Esophagus squamous epithelium (tissue), 4 donors: ENCODE measurements at regions not wholly inside any gene's neighbourhood (a gene's known extent, or its start where the extent isn't known, plus 50 kb on each side); places are given as distances from the start of the nearest gene placed in this dataset.

Source experiments
- POLR2A ChIP-seq, 4 donors: fragments of 450-650 bp; IDR thresholded peaks; one replicate each; pipeline ENCODE4 v1.6.1; 2017; ENCODE audit warnings: antibody characterized with exemption in 4 of 4, mild to moderate bottlenecking in 4 of 4, moderate library complexity in 3 of 4
- TF ChIP-seq, protein P1 (sequence below), 6 experiments: fragments of 450-650 bp in 4 of 6; fragments of 200-600 bp in 2 of 6; sonication (generic) in 2 of 6; IDR thresholded peaks; one replicate each; pipeline ENCODE4 v1.5.1; 2016 to 2019; ENCODE audit warnings: antibody characterized with exemption in 6 of 6, mild to moderate bottlenecking in 4 of 6, moderate library complexity in 4 of 6

DNA sequence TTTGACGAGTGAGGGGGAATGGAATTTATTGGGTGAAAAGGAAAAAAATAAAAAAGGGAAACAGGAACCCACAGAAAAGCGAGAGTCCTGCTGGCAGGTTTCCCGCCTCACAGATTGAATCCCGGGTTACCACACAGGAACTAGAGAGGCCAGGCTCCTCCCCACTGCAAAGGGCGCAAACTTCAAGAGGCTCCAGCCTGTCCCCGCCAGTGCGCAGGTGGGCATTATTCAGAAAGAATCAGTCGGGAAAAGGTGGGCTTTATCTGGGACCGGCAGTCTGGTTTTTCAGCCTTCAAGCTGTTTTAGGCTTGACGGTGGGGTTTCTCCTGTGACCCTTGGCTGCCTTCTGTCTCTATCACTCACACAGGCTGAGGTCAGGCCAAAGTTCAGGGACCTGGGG lies 1496.8 kb downstream of the RPA4 start:
- TF ChIP-seq POLR2A (IDR thresholded peaks at IDR 0.05), result no peak
- TF ChIP-seq, protein P1, sequence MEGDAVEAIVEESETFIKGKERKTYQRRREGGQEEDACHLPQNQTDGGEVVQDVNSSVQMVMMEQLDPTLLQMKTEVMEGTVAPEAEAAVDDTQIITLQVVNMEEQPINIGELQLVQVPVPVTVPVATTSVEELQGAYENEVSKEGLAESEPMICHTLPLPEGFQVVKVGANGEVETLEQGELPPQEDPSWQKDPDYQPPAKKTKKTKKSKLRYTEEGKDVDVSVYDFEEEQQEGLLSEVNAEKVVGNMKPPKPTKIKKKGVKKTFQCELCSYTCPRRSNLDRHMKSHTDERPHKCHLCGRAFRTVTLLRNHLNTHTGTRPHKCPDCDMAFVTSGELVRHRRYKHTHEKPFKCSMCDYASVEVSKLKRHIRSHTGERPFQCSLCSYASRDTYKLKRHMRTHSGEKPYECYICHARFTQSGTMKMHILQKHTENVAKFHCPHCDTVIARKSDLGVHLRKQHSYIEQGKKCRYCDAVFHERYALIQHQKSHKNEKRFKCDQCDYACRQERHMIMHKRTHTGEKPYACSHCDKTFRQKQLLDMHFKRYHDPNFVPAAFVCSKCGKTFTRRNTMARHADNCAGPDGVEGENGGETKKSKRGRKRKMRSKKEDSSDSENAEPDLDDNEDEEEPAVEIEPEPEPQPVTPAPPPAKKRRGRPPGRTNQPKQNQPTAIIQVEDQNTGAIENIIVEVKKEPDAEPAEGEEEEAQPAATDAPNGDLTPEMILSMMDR (IDR thresholded peaks at IDR 0.05), result no peak
